GM18873 (cell line): ENCODE measurements at regions not wholly inside any gene's neighbourhood (a gene's known extent, or its start where the extent isn't known, plus 50 kb on each side); places are given as distances from the start of the nearest gene placed in this dataset.
"Not testable (repeated sequence)": the region's sequence is repeated elsewhere in the genome, so short reads cannot be mapped to it uniquely, and the experiment has no call there.

Source experiments
- ATAC-seq: cut with Tn5 transposase; IDR thresholded peaks from one replicate; pipeline ENCODE4 v1.9.1; 2021; ENCODE audit warnings: mild to moderate bottlenecking, moderate library complexity, moderate number of reproducible peaks; ENCODE audit not compliant: unreplicated experiment, low FRiP score

- ATAC-seq, result no peak
These were observed 455.0 kb upstream of the ACTBL2 start for GRCh38 chr5:57937501-57938173.

- ATAC-seq, result no peak
These were observed 454.4 kb upstream of the ACTBL2 start for GRCh38 chr5:57937025-57937424.

- ATAC-seq, result no peak
These were observed 450.1 kb upstream of the ACTBL2 start for GRCh38 chr5:57932761-57933160.

GRCh38 chr5:57931807-57932206, 449.2 kb upstream of the ACTBL2 start:
- no peak for ATAC-seq

GRCh38 chr5:57931352-57931751, 448.7 kb upstream of the ACTBL2 start:
- no peak for ATAC-seq

GRCh38 chr5:57929271-57929670, 446.7 kb upstream of the ACTBL2 start:
- no peak for ATAC-seq

GRCh38 chr5:57923094-57923493, 440.5 kb upstream of the ACTBL2 start:
- not testable (repeated sequence) for ATAC-seq

GRCh38 chr5:57917004-57917403, 434.4 kb upstream of the ACTBL2 start:
- ATAC-seq, result no peak

- ATAC-seq, result no peak
These were observed 432.9 kb upstream of the ACTBL2 start for GRCh38 chr5:57915536-57915935.

GRCh38 chr5:57911438-57911837, 428.8 kb upstream of the ACTBL2 start:
- ATAC-seq, result no peak

- ATAC-seq, result no peak
These were observed 424.1 kb upstream of the ACTBL2 start for GRCh38 chr5:57906671-57907070.

- no peak for ATAC-seq
These were observed 420.8 kb upstream of the ACTBL2 start for GRCh38 chr5:57903458-57903857.

- ATAC-seq, result no peak
These were observed 419.5 kb upstream of the ACTBL2 start for GRCh38 chr5:57902095-57902494.

- no peak for ATAC-seq
These were observed 417.9 kb upstream of the ACTBL2 start for GRCh38 chr5:57900381-57900944.

- ATAC-seq, result no peak
These were observed 414.0 kb upstream of the ACTBL2 start for GRCh38 chr5:57896576-57896975.

- no peak for ATAC-seq
These were observed 413.2 kb upstream of the ACTBL2 start for GRCh38 chr5:57895766-57896165.

GRCh38 chr5:57893926-57894325, 411.3 kb upstream of the ACTBL2 start:
- no peak for ATAC-seq

- ATAC-seq, result no peak
These were observed 408.8 kb upstream of the ACTBL2 start for GRCh38 chr5:57891443-57891842.

- no peak for ATAC-seq
These were observed 406.9 kb upstream of the ACTBL2 start for GRCh38 chr5:57889558-57889957.

- ATAC-seq, result peak; percentile 68
These were observed 405.4 kb upstream of the ACTBL2 start for GRCh38 chr5:57887851-57888621.

GRCh38 chr5:57884346-57885102, 401.9 kb upstream of the ACTBL2 start:
- no peak for ATAC-seq
